DND-41 (cell line): ENCODE measurements at regions not wholly inside any gene's neighbourhood (a gene's known extent, or its start where the extent isn't known, plus 50 kb on each side); places are given as distances from the start of the nearest gene placed in this dataset.

ENCODE experiments used
- ATAC-seq: fragments of 200-7000 bp; cut with Tn5 transposase; 3 replicates; pipeline ENCODE4 v1.9.1; 2021; ENCODE audit warnings: low read depth; ENCODE audit not compliant: insufficient read depth
- DNase-seq: peaks from one replicate; pipeline ENCODE4 v3.0.0-alpha.2; 2020
- H2AFZ ChIP-seq: 2 replicates; pipeline ENCODE4 v1.6.0; 2012; ENCODE audit warnings: low read depth, low read length
- H3K27ac ChIP-seq: 2 replicates; pipeline ENCODE4 v1.5.1; 2012; ENCODE audit warnings: low read length, inconsistent platforms
- H3K27me3 ChIP-seq: fragments of 200-600 bp; sonication (generic); 2 replicates; pipeline ENCODE4 v1.6.0; 2012; ENCODE audit warnings: low read length, mild to moderate bottlenecking, inconsistent platforms; ENCODE audit not compliant: insufficient read depth, poor library complexity
- H3K36me3 ChIP-seq: 2 replicates; pipeline ENCODE4 v1.5.1; 2012; ENCODE audit warnings: low read length, inconsistent platforms; ENCODE audit not compliant: insufficient read depth
- H3K4me1 ChIP-seq: 2 replicates; pipeline ENCODE4 v1.5.1; 2012; ENCODE audit warnings: mild to moderate bottlenecking, low read length; ENCODE audit not compliant: insufficient read depth
- H3K4me2 ChIP-seq: 2 replicates; pipeline ENCODE4 v1.6.0; 2012; ENCODE audit warnings: mild to moderate bottlenecking, moderate library complexity, low read length, inconsistent platforms; ENCODE audit not compliant: insufficient read depth
- H3K4me3 ChIP-seq, 2 experiments: fragments of 200-600 bp in 1 of 2; shearing (Covaris generic) in 1 of 2; 2 replicates each; pipeline ENCODE4 v1.5.1; 2012 to 2016; ENCODE audit warnings: inconsistent platforms in 2 of 2, low read length in 2 of 2, mild to moderate bottlenecking in 2 of 2, low read depth in 1 of 2, moderate library complexity in 1 of 2
- H3K79me2 ChIP-seq: 2 replicates; pipeline ENCODE4 v1.6.0; 2012; ENCODE audit warnings: low read length, inconsistent platforms; ENCODE audit not compliant: insufficient read depth
- H3K9ac ChIP-seq: 2 replicates; pipeline ENCODE4 v1.6.0; 2012; ENCODE audit warnings: low read depth, mild to moderate bottlenecking, inconsistent platforms, low read length, moderate library complexity
- H3K9me3 ChIP-seq: 2 replicates; pipeline ENCODE4 v1.5.1; 2012; ENCODE audit warnings: low read length, moderate library complexity, mild to moderate bottlenecking, inconsistent platforms; ENCODE audit not compliant: insufficient read depth, severe bottlenecking
- H4K20me1 ChIP-seq: 2 replicates; pipeline ENCODE4 v1.6.0; 2012; ENCODE audit warnings: low read length; ENCODE audit not compliant: insufficient read depth
- EZH2 ChIP-seq: IDR thresholded peaks from 3 replicates; pipeline ENCODE4 v1.6.1; 2012; ENCODE audit warnings: borderline replicate concordance, low read depth, mild to moderate bottlenecking, moderate library complexity, low read length, inconsistent platforms; ENCODE audit not compliant: severe bottlenecking
- TF ChIP-seq, protein P1 (sequence below): IDR thresholded peaks from 2 replicates; pipeline ENCODE4 v1.5.1; 2012; ENCODE audit warnings: borderline replicate concordance, low read length, moderate library complexity, mild to moderate bottlenecking; ENCODE audit not compliant: poor library complexity, severe bottlenecking; ENCODE audit errors: extremely low read depth

- no peaks in the 10 kb centered on the region for H3K36me3 ChIP-seq
- H3K27ac ChIP-seq, result no peak overlapping the region
- ATAC-seq (no peak), DNase-seq (no peak)
- H3K9me3 ChIP-seq, result no peaks in the 10 kb centered on the region
- H3K79me2 ChIP-seq, result no peaks in the 10 kb centered on the region
- no peaks in the 10 kb centered on the region for H3K4me1 ChIP-seq
- TF ChIP-seq EZH2, result no peak
- TF ChIP-seq, protein P1, sequence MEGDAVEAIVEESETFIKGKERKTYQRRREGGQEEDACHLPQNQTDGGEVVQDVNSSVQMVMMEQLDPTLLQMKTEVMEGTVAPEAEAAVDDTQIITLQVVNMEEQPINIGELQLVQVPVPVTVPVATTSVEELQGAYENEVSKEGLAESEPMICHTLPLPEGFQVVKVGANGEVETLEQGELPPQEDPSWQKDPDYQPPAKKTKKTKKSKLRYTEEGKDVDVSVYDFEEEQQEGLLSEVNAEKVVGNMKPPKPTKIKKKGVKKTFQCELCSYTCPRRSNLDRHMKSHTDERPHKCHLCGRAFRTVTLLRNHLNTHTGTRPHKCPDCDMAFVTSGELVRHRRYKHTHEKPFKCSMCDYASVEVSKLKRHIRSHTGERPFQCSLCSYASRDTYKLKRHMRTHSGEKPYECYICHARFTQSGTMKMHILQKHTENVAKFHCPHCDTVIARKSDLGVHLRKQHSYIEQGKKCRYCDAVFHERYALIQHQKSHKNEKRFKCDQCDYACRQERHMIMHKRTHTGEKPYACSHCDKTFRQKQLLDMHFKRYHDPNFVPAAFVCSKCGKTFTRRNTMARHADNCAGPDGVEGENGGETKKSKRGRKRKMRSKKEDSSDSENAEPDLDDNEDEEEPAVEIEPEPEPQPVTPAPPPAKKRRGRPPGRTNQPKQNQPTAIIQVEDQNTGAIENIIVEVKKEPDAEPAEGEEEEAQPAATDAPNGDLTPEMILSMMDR, result no peak
- peaks cover 3% of the 10 kb centered on the region for H3K27me3 ChIP-seq
- no peak overlapping the region for H3K9ac ChIP-seq
- H4K20me1 ChIP-seq, result no peaks in the 10 kb centered on the region; the same call in 1 of the 2 replicates
- H3K4me3 ChIP-seq, result no peak overlapping the region
- H3K4me2 ChIP-seq, result no peak overlapping the region
- H2AFZ ChIP-seq, result no peak overlapping the region
Measured at GRCh38 chr11:8796941-8797340, 114.0 kb upstream of the AKIP1 start.

DNA sequence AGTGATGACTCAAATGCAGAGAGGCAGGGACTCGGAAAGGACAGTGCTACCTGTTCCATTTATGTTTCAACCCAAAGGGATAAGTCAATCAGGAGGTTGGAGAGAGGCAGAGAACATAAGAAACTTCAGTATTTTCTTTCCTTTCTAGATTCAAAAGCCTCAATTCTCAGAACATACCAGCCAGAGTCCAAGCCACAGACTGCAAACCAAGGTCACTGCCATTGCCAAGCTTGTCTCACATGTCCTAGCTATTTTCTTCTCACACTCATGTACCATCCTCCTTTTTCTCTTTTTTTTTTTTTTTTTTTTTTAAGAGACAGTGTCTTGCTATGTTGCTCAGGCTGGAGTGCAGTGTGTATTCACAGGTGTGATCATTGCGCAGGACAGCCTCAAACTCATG lies 111.7 kb upstream of the AKIP1 start:
- Histone ChIP-seq H3K4me1 (no peaks in the 10 kb centered on the region), H3K9ac (no peak overlapping the region), H3K79me2 (no peaks in the 10 kb centered on the region), H4K20me1 (no peaks in the 10 kb centered on the region; the same call in 1 of the 2 replicates), H3K4me3 (no peak overlapping the region), H3K36me3 (no peaks in the 10 kb centered on the region), H3K9me3 (no peaks in the 10 kb centered on the region), H2AFZ (no peak overlapping the region), H3K27me3 (peaks cover 3% of the 10 kb centered on the region), H3K27ac (no peak overlapping the region), H3K4me2 (no peak overlapping the region)
- DNase-seq (no peak), ATAC-seq (no peak)
- no peak for TF ChIP-seq EZH2
- TF ChIP-seq, protein P1, result no peak

DNA sequence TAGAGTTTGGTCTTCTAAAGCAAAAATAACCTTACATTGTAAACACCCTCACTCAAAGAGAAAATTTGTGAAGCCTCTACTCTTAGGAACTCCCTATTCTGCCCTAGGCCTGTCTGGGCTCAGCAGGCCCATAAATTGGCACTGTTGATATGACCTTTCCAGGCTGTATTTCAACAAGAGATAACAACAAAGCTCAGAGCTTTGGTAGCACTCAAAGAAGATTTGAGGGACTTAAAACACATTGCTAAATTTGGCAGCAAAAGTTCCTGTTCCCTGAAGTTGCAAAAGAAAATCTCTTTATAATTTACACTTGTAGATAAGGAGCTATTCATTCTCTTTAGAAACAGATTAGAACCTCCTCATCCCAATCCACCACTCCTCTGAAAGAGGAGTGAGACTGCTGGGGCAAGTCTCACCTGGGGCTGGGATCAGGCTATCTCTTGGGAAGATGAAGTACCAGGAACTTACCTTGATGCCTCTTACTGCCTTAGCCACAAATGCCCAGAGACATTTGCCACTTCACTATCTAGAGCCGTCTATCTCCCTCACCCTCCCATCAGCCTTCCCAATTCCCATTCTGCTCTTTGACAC lies 110.4 kb upstream of the AKIP1 start:
- Histone ChIP-seq H3K27ac (no peak overlapping the region), H3K4me1 (no peaks in the 10 kb centered on the region)
- no peak for ATAC-seq

More for the DNA sequence above, 110.4 kb upstream of the AKIP1 start:
- Histone ChIP-seq H2AFZ (no peak overlapping the region), H3K9ac (no peak overlapping the region), H3K4me2 (no peak overlapping the region), H3K36me3 (no peaks in the 10 kb centered on the region), H3K79me2 (no peaks in the 10 kb centered on the region), H4K20me1 (no peaks in the 10 kb centered on the region; the same call in 1 of the 2 replicates), H3K27me3 (peaks cover 3% of the 10 kb centered on the region), H3K4me3 (no peak overlapping the region), H3K9me3 (no peaks in the 10 kb centered on the region)
- TF ChIP-seq, protein P1, result no peak
- TF ChIP-seq EZH2, result no peak
- DNase-seq, result no peak
